ENCODE measurements at regions not wholly inside any gene's neighbourhood (a gene's known extent, or its start where the extent isn't known, plus 50 kb on each side); places are given as distances from the start of the nearest gene placed in this dataset.

GRCh38 chr14:97061198-97061597 lies 264.0 kb downstream of the VRK1 start:
- TF ChIP-seq CTCF (IDR thresholded peaks at IDR 0.05; ENCODE audit: borderline replicate concordance, extremely low read depth, insufficient read depth): no peak
- FAIRE-seq: no peak
- H3K9ac ChIP-seq (ENCODE audit: low read length in 3 of 3): no peak overlapping the region

GRCh38 chr14:97061714-97062113 lies 264.5 kb downstream of the VRK1 start:
- H3K4me3 ChIP-seq (ENCODE audit: low read length in 3 of 3): no peak overlapping the region
- no peak overlapping the region for H3K9ac ChIP-seq (ENCODE audit: low read length in 3 of 3)
- TF ChIP-seq CTCF (IDR thresholded peaks at IDR 0.05; ENCODE audit: borderline replicate concordance, extremely low read depth, insufficient read depth): no peak
- no peaks in the 10 kb centered on the region for H3K27me3 ChIP-seq (ENCODE audit: control insufficient read depth, insufficient read depth, low read length)
- no peaks in the 10 kb centered on the region for H3K4me1 ChIP-seq (ENCODE audit: control insufficient read depth in 2 of 3, insufficient read depth in 2 of 3, low read depth in 1 of 3, low read length in 3 of 3)
- H3K9me3 ChIP-seq (ENCODE audit: control insufficient read depth in 2 of 3, insufficient read depth in 1 of 3, low read length in 3 of 3): no peaks in the 10 kb centered on the region
- no peak for DNase-seq
- FAIRE-seq: no peak
- intact Hi-C loops (cut with DNase I): no loop called here
- H3K36me3 ChIP-seq (ENCODE audit: control insufficient read depth in 2 of 3, insufficient read depth in 3 of 3, low read length in 3 of 3): no peaks in the 10 kb centered on the region
- no peak overlapping the region for H3K27ac ChIP-seq (ENCODE audit: low read depth in 2 of 2, low read length in 2 of 2)

More at GRCh38 chr14:97061198-97061597, 264.0 kb downstream of the VRK1 start:
- Histone ChIP-seq H3K27ac (ENCODE audit: low read depth in 2 of 2, low read length in 2 of 2) (no peak overlapping the region), H3K36me3 (ENCODE audit: control insufficient read depth in 2 of 3, insufficient read depth in 3 of 3, low read length in 3 of 3) (no peaks in the 10 kb centered on the region), H3K27me3 (ENCODE audit: control insufficient read depth, insufficient read depth, low read length) (no peaks in the 10 kb centered on the region), H3K9me3 (ENCODE audit: control insufficient read depth in 2 of 3, insufficient read depth in 1 of 3, low read length in 3 of 3) (no peaks in the 10 kb centered on the region), H3K4me3 (ENCODE audit: low read length in 3 of 3) (no peak overlapping the region), H3K4me1 (ENCODE audit: control insufficient read depth in 2 of 3, insufficient read depth in 2 of 3, low read depth in 1 of 3, low read length in 3 of 3) (no peaks in the 10 kb centered on the region)
- intact Hi-C loops (cut with DNase I): no loop called here
- DNase-seq: no peak

- intact Hi-C loops (cut with DNase I): no loop called here
- Histone ChIP-seq H3K9ac (ENCODE audit: low read length in 3 of 3) (no peak overlapping the region), H3K27me3 (ENCODE audit: control insufficient read depth, insufficient read depth, low read length) (no peaks in the 10 kb centered on the region), H3K36me3 (ENCODE audit: control insufficient read depth in 2 of 3, insufficient read depth in 3 of 3, low read length in 3 of 3) (no peaks in the 10 kb centered on the region), H3K4me1 (ENCODE audit: control insufficient read depth in 2 of 3, insufficient read depth in 2 of 3, low read depth in 1 of 3, low read length in 3 of 3) (no peaks in the 10 kb centered on the region), H3K4me3 (ENCODE audit: low read length in 3 of 3) (no peak overlapping the region), H3K27ac (ENCODE audit: low read depth in 2 of 2, low read length in 2 of 2) (no peak overlapping the region), H3K9me3 (ENCODE audit: control insufficient read depth in 2 of 3, insufficient read depth in 1 of 3, low read length in 3 of 3) (no peaks in the 10 kb centered on the region)
- DNase-seq: no peak
- FAIRE-seq: no peak
- TF ChIP-seq CTCF (IDR thresholded peaks at IDR 0.05; ENCODE audit: borderline replicate concordance, extremely low read depth, insufficient read depth): no peak
Observed at GRCh38 chr14:97065305-97066067, 268.3 kb downstream of the VRK1 start.

Data from kidney (tissue), 13 donors.